ENCODE measurements at regions not wholly inside any gene's neighbourhood (a gene's known extent, or its start where the extent isn't known, plus 50 kb on each side); places are given as distances from the start of the nearest gene placed in this dataset.

DNA sequence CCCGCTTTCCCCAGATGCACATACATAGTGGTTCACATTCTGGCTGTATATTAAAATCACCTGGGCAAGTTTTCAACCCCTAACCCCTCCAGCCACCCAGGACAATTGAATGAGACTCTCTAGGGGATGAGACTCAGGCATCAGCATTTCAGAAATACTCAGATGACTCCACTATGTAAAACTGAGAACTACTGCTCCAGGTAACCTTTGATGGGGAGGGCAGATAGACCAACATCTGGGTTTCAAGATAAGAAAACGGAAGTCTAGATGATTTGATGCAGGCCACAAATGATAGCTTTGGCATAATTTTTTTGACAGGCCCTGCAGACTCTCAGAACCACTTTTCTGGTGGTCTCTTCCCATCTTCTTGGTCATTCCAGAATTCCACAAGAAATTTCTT, 341.1 kb downstream of the EMP1 start:
- DNase-seq (ENCODE audit: low read depth in 1 of 2, low spot score in 1 of 2) (no peak), FAIRE-seq (no peak), ATAC-seq (no peak)
- H3K27ac ChIP-seq: no peak overlapping the region
- no peaks in the 10 kb centered on the region for H3K9me3 ChIP-seq
- H3K4me3 ChIP-seq: no peak overlapping the region
- 72% methylated on average over 2 of the region's 2 CpGs for WGBS (ENCODE audit: missing lambda C conversion rate)
- TF ChIP-seq RAD21 (conservative IDR thresholded peaks at IDR 0.05 in 1 of 2, IDR thresholded peaks at IDR 0.05 in 1 of 2) (no peak), POLR2AphosphoS2 (conservative IDR thresholded peaks at IDR 0.05; ENCODE audit: low read length) (no peak), NFE2L2 (conservative IDR thresholded peaks at IDR 0.05; ENCODE audit: low read length) (no peak), ZSCAN20 (CRISPR knock-in tag; IDR thresholded peaks at IDR 0.05) (no peak), EHMT2 (IDR thresholded peaks at IDR 0.05; ENCODE audit: low read depth) (no peak), TP53 (CRISPR knock-in tag; IDR thresholded peaks at IDR 0.05) (no peak), ZC3H11A (IDR thresholded peaks at IDR 0.05) (no peak), ZNF302 (CRISPR knock-in tag; IDR thresholded peaks at IDR 0.05) (no peak), JUNB (IDR thresholded peaks at IDR 0.05) (no peak), HOXB5 (CRISPR knock-in tag; IDR thresholded peaks at IDR 0.05) (no peak), MYC (IDR thresholded peaks at IDR 0.05; ENCODE audit: borderline replicate concordance, low read length) (no peak), MAFK (IDR thresholded peaks at IDR 0.05; ENCODE audit: partially characterized antibody) (no peak), FOXS1 (CRISPR knock-in tag; IDR thresholded peaks at IDR 0.05) (no peak), ZFP36 (IDR thresholded peaks at IDR 0.05; ENCODE audit: borderline replicate concordance, partially characterized antibody) (no peak), CBX2 (IDR thresholded peaks at IDR 0.05; ENCODE audit: borderline replicate concordance, low read depth) (no peak), GATA3 (IDR thresholded peaks at IDR 0.05; ENCODE audit: borderline replicate concordance) (no peak)
- TF ChIP-seq, protein P1, sequence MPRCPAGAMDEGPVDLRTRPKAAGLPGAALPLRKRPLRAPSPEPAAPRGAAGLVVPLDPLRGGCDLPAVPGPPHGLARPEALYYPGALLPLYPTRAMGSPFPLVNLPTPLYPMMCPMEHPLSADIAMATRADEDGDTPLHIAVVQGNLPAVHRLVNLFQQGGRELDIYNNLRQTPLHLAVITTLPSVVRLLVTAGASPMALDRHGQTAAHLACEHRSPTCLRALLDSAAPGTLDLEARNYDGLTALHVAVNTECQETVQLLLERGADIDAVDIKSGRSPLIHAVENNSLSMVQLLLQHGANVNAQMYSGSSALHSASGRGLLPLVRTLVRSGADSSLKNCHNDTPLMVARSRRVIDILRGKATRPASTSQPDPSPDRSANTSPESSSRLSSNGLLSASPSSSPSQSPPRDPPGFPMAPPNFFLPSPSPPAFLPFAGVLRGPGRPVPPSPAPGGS (IDR thresholded peaks at IDR 0.05): no peak
- TF ChIP-seq, protein P2, sequence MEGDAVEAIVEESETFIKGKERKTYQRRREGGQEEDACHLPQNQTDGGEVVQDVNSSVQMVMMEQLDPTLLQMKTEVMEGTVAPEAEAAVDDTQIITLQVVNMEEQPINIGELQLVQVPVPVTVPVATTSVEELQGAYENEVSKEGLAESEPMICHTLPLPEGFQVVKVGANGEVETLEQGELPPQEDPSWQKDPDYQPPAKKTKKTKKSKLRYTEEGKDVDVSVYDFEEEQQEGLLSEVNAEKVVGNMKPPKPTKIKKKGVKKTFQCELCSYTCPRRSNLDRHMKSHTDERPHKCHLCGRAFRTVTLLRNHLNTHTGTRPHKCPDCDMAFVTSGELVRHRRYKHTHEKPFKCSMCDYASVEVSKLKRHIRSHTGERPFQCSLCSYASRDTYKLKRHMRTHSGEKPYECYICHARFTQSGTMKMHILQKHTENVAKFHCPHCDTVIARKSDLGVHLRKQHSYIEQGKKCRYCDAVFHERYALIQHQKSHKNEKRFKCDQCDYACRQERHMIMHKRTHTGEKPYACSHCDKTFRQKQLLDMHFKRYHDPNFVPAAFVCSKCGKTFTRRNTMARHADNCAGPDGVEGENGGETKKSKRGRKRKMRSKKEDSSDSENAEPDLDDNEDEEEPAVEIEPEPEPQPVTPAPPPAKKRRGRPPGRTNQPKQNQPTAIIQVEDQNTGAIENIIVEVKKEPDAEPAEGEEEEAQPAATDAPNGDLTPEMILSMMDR (IDR thresholded peaks at IDR 0.05): no peak
- TF ChIP-seq, protein P3, sequence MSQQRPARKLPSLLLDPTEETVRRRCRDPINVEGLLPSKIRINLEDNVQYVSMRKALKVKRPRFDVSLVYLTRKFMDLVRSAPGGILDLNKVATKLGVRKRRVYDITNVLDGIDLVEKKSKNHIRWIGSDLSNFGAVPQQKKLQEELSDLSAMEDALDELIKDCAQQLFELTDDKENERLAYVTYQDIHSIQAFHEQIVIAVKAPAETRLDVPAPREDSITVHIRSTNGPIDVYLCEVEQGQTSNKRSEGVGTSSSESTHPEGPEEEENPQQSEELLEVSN (IDR thresholded peaks at IDR 0.05; ENCODE audit: borderline replicate concordance, low read depth): no peak
- no peaks in the 10 kb centered on the region for H3K4me1 ChIP-seq
- ChIA-PET CTCF (interaction anchor here (1.1 to 2.0 kb wide), 5 partner anchors 15 to 259 kb away, joined by 3 to 6 read pairs (median 3); no protein-coding TSS in a partner anchor), POLR2A (no interaction called here)
- no peak overlapping the region for H3K4me2 ChIP-seq

DNA sequence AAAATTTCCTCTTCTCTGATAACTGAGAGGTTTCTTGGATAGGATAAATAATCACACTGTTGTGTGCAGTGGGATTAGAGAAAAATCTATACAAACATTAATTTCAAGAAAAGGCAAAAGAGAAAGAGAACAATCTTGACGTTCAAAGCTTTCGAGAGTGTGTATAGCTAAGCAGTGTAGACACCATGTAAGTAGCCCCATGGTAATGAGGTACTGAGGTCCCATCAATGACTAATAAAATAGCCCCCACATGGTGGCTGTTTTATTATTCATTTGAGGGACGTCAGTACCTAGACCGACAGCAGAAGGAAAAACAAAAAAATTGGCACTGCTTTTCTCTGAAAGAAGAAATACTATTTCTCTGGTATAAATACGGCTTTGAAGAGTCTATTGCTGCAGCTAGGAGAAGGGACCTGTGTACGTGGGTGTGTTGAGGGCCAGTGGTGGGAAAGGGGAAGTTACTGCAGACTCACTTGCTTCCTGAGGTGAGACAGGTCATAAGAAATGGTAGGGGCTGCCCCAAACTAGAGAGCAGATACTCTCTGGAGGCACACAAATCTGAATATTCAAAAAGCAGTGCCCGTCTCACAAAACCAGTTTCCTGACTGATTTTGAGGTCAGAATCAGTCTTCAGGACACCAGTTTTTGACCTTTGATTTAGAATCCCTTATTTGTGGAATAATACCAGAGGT, 339.8 kb downstream of the EMP1 start:
- DNase-seq (ENCODE audit: low read depth in 1 of 2, low spot score in 1 of 2) (no peak), FAIRE-seq (no peak), ATAC-seq (no peak; a peak in 1 of 6 replicates)
- WGBS (ENCODE audit: missing lambda C conversion rate): 39% methylated on average over 7 of the region's 7 CpGs
- H3K4me1 ChIP-seq: no peaks in the 10 kb centered on the region
- ChIA-PET CTCF (interaction anchor here (0.5 to 3.5 kb wide), 10 partner anchors 10 to 1928 kb away, joined by 3 to 38 read pairs (median 5); no protein-coding TSS in a partner anchor), POLR2A (no interaction called here)
- H3K9me3 ChIP-seq: no peaks in the 10 kb centered on the region
- no peak overlapping the region for H3K4me2 ChIP-seq
- no peak overlapping the region for H3K4me3 ChIP-seq
- H3K27ac ChIP-seq: no peak overlapping the region
- TF ChIP-seq RCOR1 (IDR thresholded peaks at IDR 0.05; ENCODE audit: low read depth, low read length) (no peak), SREBF2 (IDR thresholded peaks at IDR 0.05) (no peak), HEYL (CRISPR knock-in tag; IDR thresholded peaks at IDR 0.05) (no peak), HOXA7 (CRISPR knock-in tag; IDR thresholded peaks at IDR 0.05) (no peak), GATA3 (IDR thresholded peaks at IDR 0.05; ENCODE audit: borderline replicate concordance) (no peak), CBX8 (IDR thresholded peaks at IDR 0.05) (no peak), EHMT2 (IDR thresholded peaks at IDR 0.05; ENCODE audit: low read depth) (no peak), ZFP36 (IDR thresholded peaks at IDR 0.05; ENCODE audit: borderline replicate concordance, partially characterized antibody) (no peak), PHF8 (IDR thresholded peaks at IDR 0.05; ENCODE audit: borderline replicate concordance, low read depth) (no peak), POLR2A (IDR thresholded peaks at IDR 0.05; ENCODE audit: low read length) (no peak), FOXS1 (CRISPR knock-in tag; IDR thresholded peaks at IDR 0.05) (no peak), EHF (CRISPR knock-in tag; IDR thresholded peaks at IDR 0.05) (no peak), KDM1A (IDR thresholded peaks at IDR 0.05; ENCODE audit: low read depth) (no peak)
- TF ChIP-seq, protein P4, sequence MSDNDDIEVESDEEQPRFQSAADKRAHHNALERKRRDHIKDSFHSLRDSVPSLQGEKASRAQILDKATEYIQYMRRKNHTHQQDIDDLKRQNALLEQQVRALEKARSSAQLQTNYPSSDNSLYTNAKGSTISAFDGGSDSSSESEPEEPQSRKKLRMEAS (IDR thresholded peaks at IDR 0.05): no peak
- TF ChIP-seq, protein P5, sequence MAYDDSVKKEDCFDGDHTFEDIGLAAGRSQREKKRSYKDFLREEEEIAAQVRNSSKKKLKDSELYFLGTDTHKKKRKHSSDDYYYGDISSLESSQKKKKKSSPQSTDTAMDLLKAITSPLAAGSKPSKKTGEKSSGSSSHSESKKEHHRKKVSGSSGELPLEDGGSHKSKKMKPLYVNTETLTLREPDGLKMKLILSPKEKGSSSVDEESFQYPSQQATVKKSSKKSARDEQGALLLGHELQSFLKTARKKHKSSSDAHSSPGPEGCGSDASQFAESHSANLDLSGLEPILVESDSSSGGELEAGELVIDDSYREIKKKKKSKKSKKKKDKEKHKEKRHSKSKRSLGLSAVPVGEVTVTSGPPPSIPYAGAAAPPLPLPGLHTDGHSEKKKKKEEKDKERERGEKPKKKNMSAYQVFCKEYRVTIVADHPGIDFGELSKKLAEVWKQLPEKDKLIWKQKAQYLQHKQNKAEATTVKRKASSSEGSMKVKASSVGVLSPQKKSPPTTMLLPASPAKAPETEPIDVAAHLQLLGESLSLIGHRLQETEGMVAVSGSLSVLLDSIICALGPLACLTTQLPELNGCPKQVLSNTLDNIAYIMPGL (CRISPR knock-in tag; IDR thresholded peaks at IDR 0.05; ENCODE audit: borderline replicate concordance): no peak
- TF ChIP-seq, protein P2 (IDR thresholded peaks at IDR 0.05): no peak

Measured in A549 (cell line).